ENCODE measurements at regions not wholly inside any gene's neighbourhood (a gene's known extent, or its start where the extent isn't known, plus 50 kb on each side); places are given as distances from the start of the nearest gene placed in this dataset.

DNA sequence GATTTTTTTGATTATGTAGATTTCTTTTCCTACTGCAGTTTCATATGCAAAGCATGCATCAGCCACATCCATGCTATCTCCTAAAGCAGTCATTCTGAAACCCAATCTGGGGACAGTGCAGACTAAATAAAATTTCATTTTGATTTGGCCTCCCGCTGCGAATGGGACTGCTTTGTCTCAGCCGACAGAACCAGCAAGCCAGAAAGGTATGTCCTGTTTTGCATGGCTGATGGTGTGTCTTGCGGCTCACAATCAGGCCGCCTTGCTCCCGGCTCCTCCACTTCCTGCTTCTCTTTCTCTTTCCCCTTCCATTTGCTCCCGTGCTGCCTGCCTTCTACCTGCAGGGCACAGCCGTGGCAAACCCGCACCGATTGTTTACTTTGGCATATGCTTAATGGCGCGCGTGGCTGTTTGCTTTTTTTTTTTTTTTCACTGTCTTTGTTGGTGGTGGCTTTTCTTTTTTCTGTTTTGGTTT lies 419.6 kb upstream of the POU3F3 start:
- Histone ChIP-seq H3K79me2 (replicated peaks; ENCODE audit: insufficient read depth) (no peaks in the 10 kb centered on the region), H2AFZ (peak overlapping the region; percentile 63; the same call in 1 of the 2 replicates), H3K4me2 (peak overlapping the region; percentile 67), H3K4me1 (ENCODE audit: insufficient read depth) (peaks cover 29% of the 10 kb centered on the region), H3K36me3 (ENCODE audit: insufficient read depth) (no peaks in the 10 kb centered on the region), H3K27ac (ENCODE audit: low read depth) (peak overlapping the region; percentile 83), H3K9me2 (ENCODE audit: insufficient read depth) (peaks cover 3% of the 10 kb centered on the region; the same call in 1 of the 2 replicates), H3K27me3 (ENCODE audit: insufficient read depth) (no peaks in the 10 kb centered on the region), H3F3A (replicated peaks; ENCODE audit: low read depth) (no peaks in the 10 kb centered on the region), H4K20me1 (replicated peaks; ENCODE audit: insufficient read depth) (no peaks in the 10 kb centered on the region), H3K4me3 (peak overlapping the region; percentile 29; the same call in 1 of the 2 replicates)
- DNase-seq (ENCODE audit: low spot score) (peak; percentile 83), ATAC-seq (peak; percentile 96)
- Mint-ChIP-seq H3K27me3 (ENCODE audit: insufficient read depth, low read depth, poor library complexity) (peaks cover 4% of the 10 kb centered on the region), H3K36me3 (ENCODE audit: low read depth) (no peaks in the 10 kb centered on the region), H3K4me1 (peaks cover 43% of the 10 kb centered on the region), H3K4me3 (peak overlapping the region; percentile 57), H3K27ac (peak overlapping the region; percentile 96), H3K9me3 (no peaks in the 10 kb centered on the region)
- TF ChIP-seq, protein P1, sequence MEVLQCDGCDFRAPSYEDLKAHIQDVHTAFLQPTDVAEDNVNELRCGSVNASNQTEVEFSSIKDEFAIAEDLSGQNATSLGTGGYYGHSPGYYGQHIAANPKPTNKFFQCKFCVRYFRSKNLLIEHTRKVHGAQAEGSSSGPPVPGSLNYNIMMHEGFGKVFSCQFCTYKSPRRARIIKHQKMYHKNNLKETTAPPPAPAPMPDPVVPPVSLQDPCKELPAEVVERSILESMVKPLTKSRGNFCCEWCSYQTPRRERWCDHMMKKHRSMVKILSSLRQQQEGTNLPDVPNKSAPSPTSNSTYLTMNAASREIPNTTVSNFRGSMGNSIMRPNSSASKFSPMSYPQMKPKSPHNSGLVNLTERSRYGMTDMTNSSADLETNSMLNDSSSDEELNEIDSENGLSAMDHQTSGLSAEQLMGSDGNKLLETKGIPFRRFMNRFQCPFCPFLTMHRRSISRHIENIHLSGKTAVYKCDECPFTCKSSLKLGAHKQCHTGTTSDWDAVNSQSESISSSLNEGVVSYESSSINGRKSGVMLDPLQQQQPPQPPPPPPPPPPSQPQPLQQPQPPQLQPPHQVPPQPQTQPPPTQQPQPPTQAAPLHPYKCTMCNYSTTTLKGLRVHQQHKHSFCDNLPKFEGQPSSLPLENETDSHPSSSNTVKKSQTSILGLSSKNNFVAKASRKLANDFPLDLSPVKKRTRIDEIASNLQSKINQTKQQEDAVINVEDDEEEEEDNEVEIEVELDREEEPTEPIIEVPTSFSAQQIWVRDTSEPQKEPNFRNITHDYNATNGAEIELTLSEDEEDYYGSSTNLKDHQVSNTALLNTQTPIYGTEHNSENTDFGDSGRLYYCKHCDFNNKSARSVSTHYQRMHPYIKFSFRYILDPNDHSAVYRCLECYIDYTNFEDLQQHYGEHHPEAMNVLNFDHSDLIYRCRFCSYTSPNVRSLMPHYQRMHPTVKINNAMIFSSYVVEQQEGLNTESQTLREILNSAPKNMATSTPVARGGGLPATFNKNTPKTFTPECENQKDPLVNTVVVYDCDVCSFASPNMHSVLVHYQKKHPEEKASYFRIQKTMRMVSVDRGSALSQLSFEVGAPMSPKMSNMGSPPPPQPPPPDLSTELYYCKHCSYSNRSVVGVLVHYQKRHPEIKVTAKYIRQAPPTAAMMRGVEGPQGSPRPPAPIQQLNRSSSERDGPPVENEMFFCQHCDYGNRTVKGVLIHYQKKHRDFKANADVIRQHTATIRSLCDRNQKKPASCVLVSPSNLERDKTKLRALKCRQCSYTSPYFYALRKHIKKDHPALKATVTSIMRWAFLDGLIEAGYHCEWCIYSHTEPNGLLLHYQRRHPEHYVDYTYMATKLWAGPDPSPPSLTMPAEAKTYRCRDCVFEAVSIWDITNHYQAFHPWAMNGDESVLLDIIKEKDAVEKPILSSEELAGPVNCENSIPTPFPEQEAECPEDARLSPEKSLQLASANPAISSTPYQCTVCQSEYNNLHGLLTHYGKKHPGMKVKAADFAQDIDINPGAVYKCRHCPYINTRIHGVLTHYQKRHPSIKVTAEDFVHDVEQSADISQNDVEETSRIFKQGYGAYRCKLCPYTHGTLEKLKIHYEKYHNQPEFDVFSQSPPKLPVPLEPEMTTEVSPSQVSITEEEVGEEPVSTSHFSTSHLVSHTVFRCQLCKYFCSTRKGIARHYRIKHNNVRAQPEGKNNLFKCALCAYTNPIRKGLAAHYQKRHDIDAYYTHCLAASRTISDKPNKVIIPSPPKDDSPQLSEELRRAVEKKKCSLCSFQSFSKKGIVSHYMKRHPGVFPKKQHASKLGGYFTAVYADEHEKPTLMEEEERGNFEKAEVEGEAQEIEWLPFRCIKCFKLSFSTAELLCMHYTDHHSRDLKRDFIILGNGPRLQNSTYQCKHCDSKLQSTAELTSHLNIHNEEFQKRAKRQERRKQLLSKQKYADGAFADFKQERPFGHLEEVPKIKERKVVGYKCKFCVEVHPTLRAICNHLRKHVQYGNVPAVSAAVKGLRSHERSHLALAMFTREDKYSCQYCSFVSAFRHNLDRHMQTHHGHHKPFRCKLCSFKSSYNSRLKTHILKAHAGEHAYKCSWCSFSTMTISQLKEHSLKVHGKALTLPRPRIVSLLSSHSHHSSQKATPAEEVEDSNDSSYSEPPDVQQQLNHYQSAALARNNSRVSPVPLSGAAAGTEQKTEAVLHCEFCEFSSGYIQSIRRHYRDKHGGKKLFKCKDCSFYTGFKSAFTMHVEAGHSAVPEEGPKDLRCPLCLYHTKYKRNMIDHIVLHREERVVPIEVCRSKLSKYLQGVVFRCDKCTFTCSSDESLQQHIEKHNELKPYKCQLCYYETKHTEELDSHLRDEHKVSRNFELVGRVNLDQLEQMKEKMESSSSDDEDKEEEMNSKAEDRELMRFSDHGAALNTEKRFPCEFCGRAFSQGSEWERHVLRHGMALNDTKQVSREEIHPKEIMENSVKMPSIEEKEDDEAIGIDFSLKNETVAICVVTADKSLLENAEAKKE (CRISPR knock-in tag; IDR thresholded peaks at IDR 0.05): 0 out of 2 replicates have a peak, but pooled peaks have one; percentile 17
- TF ChIP-seq ZNF331 (CRISPR knock-in tag; IDR thresholded peaks at IDR 0.05; ENCODE audit: low read depth) (no peak), NANOG (IDR thresholded peaks at IDR 0.05; ENCODE audit: borderline replicate concordance) (no peak)

DNA sequence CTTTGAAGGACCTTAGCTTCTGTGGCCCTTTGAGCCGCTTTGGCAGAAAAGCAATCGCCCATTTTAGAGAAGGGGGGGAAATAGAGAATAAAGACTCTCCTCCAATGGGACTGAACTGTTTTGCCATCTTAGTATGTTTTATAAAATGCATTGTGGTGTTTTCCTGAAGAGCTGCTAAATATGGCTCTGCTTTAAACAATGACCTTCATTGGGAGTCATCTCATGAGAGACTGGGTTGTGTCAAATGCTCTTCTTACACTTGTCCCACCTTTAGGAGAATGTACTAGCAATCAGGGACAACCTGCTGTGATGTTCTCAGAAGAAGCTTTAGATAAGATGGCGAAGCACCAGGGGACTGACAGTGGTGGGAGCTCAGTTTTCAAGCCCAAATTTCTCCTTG lies 418.9 kb upstream of the POU3F3 start:
- DNase-seq (ENCODE audit: low spot score): no peak
- no peaks in the 10 kb centered on the region for H3K36me3 Mint-ChIP-seq (ENCODE audit: low read depth)
- H3K4me3 Mint-ChIP-seq: peak overlapping the region; percentile 57; the same call in 2 of the 3 replicates
- H3K27me3 Mint-ChIP-seq (ENCODE audit: insufficient read depth, low read depth, poor library complexity): peaks cover 4% of the 10 kb centered on the region
- no peak for TF ChIP-seq POLR2AphosphoS5 (IDR thresholded peaks at IDR 0.05; ENCODE audit: low read depth)
- peaks cover 43% of the 10 kb centered on the region for H3K4me1 Mint-ChIP-seq
- Histone ChIP-seq H2AFZ (peak overlapping the region; percentile 63; the same call in 1 of the 2 replicates), H3K9me2 (ENCODE audit: insufficient read depth) (peaks cover 3% of the 10 kb centered on the region; the same call in 1 of the 2 replicates), H3K4me2 (peak overlapping the region; percentile 67), H3K4me3 (peak overlapping the region; percentile 29; the same call in 1 of the 2 replicates), H3K27ac (ENCODE audit: low read depth) (peak overlapping the region; percentile 83), H3F3A (replicated peaks; ENCODE audit: low read depth) (no peaks in the 10 kb centered on the region), H3K36me3 (ENCODE audit: insufficient read depth) (no peaks in the 10 kb centered on the region), H3K79me2 (replicated peaks; ENCODE audit: insufficient read depth) (no peaks in the 10 kb centered on the region), H3K4me1 (ENCODE audit: insufficient read depth) (peaks cover 29% of the 10 kb centered on the region), H4K20me1 (replicated peaks; ENCODE audit: insufficient read depth) (no peaks in the 10 kb centered on the region), H3K27me3 (ENCODE audit: insufficient read depth) (no peaks in the 10 kb centered on the region)
- H3K9me3 Mint-ChIP-seq: no peaks in the 10 kb centered on the region
- ATAC-seq: no peak
- peak overlapping the region; percentile 96; the same call in 1 of the 2 replicates for H3K27ac Mint-ChIP-seq
